K562 (cell line): ENCODE measurements at regions not wholly inside any gene's neighbourhood (a gene's known extent, or its start where the extent isn't known, plus 50 kb on each side); places are given as distances from the start of the nearest gene placed in this dataset.

Source experiments
- ATAC-seq: fragments of 200-7000 bp; cut with Tn5 transposase; 3 replicates; pipeline ENCODE4 v1.9.1; 2020; ENCODE audit warnings: moderate library complexity
- BruUV-seq: library from RNA; stranded (reverse); fragments of 400-500 nt; replicated peaks from 2 replicates; lab custom pipeline; 2021; lab: Mats Ljungman, UMichigan
- CTCF ChIA-PET: fragments of 300-600 bp; formaldehyde crosslinking; extraction: SDS; loops from one replicate; lab custom pipeline; 2021; ENCODE audit warnings: low intra/inter-chr PET ratio; lab: Yijun Ruan, JAX
- POLR2A ChIA-PET: fragments of 300-600, 350-650 bp; sonication (Branson Sonifier 250); formaldehyde crosslinking; extraction: SDS; loops from one replicate; lab custom pipeline; 2021; ENCODE audit warnings: antibody characterized with exemption, inconsistent platforms; lab: Yijun Ruan, JAX
- DNase-seq, 4 experiments: peaks; one replicate each; pipeline versions ENCODE4 v3.0.0 to v3.0.0-alpha.2; 2011 to 2018; ENCODE audit warnings: low spot score in 3 of 4, mixed read lengths in 3 of 4; ENCODE audit errors: extremely low read depth in 1 of 4
- FAIRE-seq: peaks from 2 replicates; lab custom pipeline; 2011; peaks lifted over from hg19 to GRCh38; lab: Jason Lieb, UNC
- H2AFZ ChIP-seq: 2 replicates; pipeline ENCODE4 v1.6.0; 2011; ENCODE audit warnings: low read depth, low read length, control low read depth, inconsistent platforms
- H3K27ac ChIP-seq: fragments of 200-600 bp; 3 replicates; pipeline ENCODE4 v1.8.0; 2011; ENCODE audit warnings: low read depth, mild to moderate bottlenecking, control low read depth, inconsistent platforms, low read length, moderate library complexity, mixed read lengths; ENCODE audit errors: extremely low read depth
- H3K27me3 ChIP-seq, 2 experiments: fragments of 300-600 bp in 1 of 2; 2 replicates in 1 of 2; 3 replicates in 1 of 2; pipeline versions ENCODE4 v1.6.0 to v1.8.0; 2011; ENCODE audit warnings: inconsistent platforms in 2 of 2, low read length in 2 of 2, mild to moderate bottlenecking in 1 of 2, mixed read lengths in 1 of 2, moderate library complexity in 1 of 2; ENCODE audit not compliant: control insufficient read depth in 2 of 2, insufficient read depth in 2 of 2
- H3K36me3 ChIP-seq: fragments of 300-600 bp; 3 replicates; pipeline ENCODE4 v1.8.0; 2011; ENCODE audit warnings: mild to moderate bottlenecking, low read length, inconsistent platforms; ENCODE audit not compliant: control insufficient read depth, insufficient read depth
- H3K4me1 ChIP-seq, 2 experiments: fragments of 200-600 bp in 1 of 2; replicated peaks in 1 of 2; 2 replicates in 1 of 2; 3 replicates in 1 of 2; pipeline versions ENCODE4 v1.5.1 to v1.8.0; 2011; ENCODE audit warnings: inconsistent platforms in 2 of 2, low read length in 2 of 2, mild to moderate bottlenecking in 1 of 2, mixed read lengths in 1 of 2, moderate library complexity in 1 of 2; ENCODE audit not compliant: control insufficient read depth in 2 of 2, insufficient read depth in 2 of 2
- H3K4me2 ChIP-seq: 2 replicates; pipeline ENCODE4 v1.6.1; 2011; ENCODE audit warnings: low read length, control low read depth, inconsistent platforms, mixed read lengths; ENCODE audit not compliant: insufficient read depth
- H3K4me3 ChIP-seq: fragments of 200-600 bp; sonication (generic), shearing (Covaris generic); 2 replicates; pipeline ENCODE4 v1.5.1; 2016; ENCODE audit warnings: control low read depth, inconsistent platforms
- H3K79me2 ChIP-seq: fragments of 200-600 bp; 3 replicates; pipeline ENCODE4 v1.8.0; 2011; ENCODE audit warnings: low read length, inconsistent platforms; ENCODE audit not compliant: control insufficient read depth, insufficient read depth
- H3K9ac ChIP-seq, 2 experiments: 2 replicates each; pipeline versions ENCODE4 v1.6.0 to v1.6.1; 2011; ENCODE audit warnings: low read depth in 2 of 2, low read length in 2 of 2, control low read depth in 1 of 2, inconsistent platforms in 1 of 2, mild to moderate bottlenecking in 1 of 2, mixed read lengths in 1 of 2; ENCODE audit not compliant: insufficient read depth in 1 of 2
- H3K9me1 ChIP-seq: one replicate; pipeline ENCODE4 v1.6.0; 2011; ENCODE audit warnings: inconsistent platforms, mild to moderate bottlenecking, low read length, moderate library complexity; ENCODE audit not compliant: control insufficient read depth, insufficient read depth
- H3K9me3 ChIP-seq: replicated peaks from 2 replicates; pipeline ENCODE4 v1.5.1; 2011; ENCODE audit warnings: low read depth, low read length, inconsistent platforms; ENCODE audit not compliant: control insufficient read depth, insufficient read depth
- H4K20me1 ChIP-seq: replicated peaks from 2 replicates; pipeline ENCODE4 v1.6.1; 2011; ENCODE audit warnings: low read length, inconsistent platforms, mixed read lengths; ENCODE audit not compliant: control insufficient read depth, insufficient read depth
- ARID4B ChIP-seq: sonication (generic); formaldehyde crosslinking; IDR thresholded peaks from 2 replicates; pipeline ENCODE4 v1.8.0; 2022; ENCODE audit warnings: mild to moderate bottlenecking, missing genetic modification reagents
- ETS2 ChIP-seq: IDR thresholded peaks from 2 replicates; pipeline ENCODE4 v1.6.1; 2016; ENCODE audit warnings: borderline replicate concordance, missing genetic modification characterization, mild to moderate bottlenecking, moderate library complexity, missing compliant biosample characterization; ENCODE audit not compliant: poor library complexity, severe bottlenecking
- KLF1 ChIP-seq: fragments of 450-650 bp; IDR thresholded peaks from 2 replicates; pipeline ENCODE4 v1.6.1; 2016; ENCODE audit warnings: missing genetic modification characterization, missing compliant biosample characterization
- MAZ ChIP-seq, 2 experiments: fragments of 450-650 bp in 1 of 2; sonication (generic) in 1 of 2; formaldehyde crosslinking; IDR thresholded peaks in 1 of 2; conservative IDR thresholded peaks in 1 of 2; 2 replicates each; pipeline versions ENCODE4 v1.4.0 to v1.5.0; 2020; ENCODE audit warnings: mild to moderate bottlenecking in 1 of 2, missing genetic modification reagents in 1 of 2
- MEF2A ChIP-seq: IDR thresholded peaks from 2 replicates; pipeline ENCODE4 v1.6.1; 2011; ENCODE audit warnings: low read depth, mild to moderate bottlenecking, low read length, moderate library complexity; ENCODE audit not compliant: control insufficient read depth
- NFXL1 ChIP-seq: fragments of 450-650 bp; formaldehyde crosslinking; IDR thresholded peaks from 2 replicates; pipeline ENCODE4 v1.4.0; 2021; ENCODE audit warnings: mild to moderate bottlenecking
- POLR2G ChIP-seq: fragments of 200-400 bp; formaldehyde crosslinking; IDR thresholded peaks from 2 replicates; pipeline ENCODE4 v1.6.1; 2017; ENCODE audit warnings: low read depth, mild to moderate bottlenecking, antibody characterized with exemption, low read length, moderate library complexity
- TCF7L2 ChIP-seq: fragments of 150-350 bp; IDR thresholded peaks from 2 replicates; pipeline ENCODE4 v1.6.1; 2016; ENCODE audit warnings: low read depth, mild to moderate bottlenecking, low read length, moderate library complexity
- ZNF184 ChIP-seq: sonication (generic); formaldehyde crosslinking; IDR thresholded peaks from 2 replicates; pipeline ENCODE4 v1.5.0; 2020; ENCODE audit warnings: missing genetic modification reagents
- ZNF699 ChIP-seq: fragments of 250-450 bp; sonication (Bioruptor Pico); IDR thresholded peaks from 2 replicates; pipeline ENCODE4 v1.8.0; 2021; ENCODE audit warnings: mild to moderate bottlenecking, moderate library complexity; ENCODE audit not compliant: insufficient replicate concordance
- WGBS: fragments of 100-300 bp; shearing (Covaris generic); methylation state at CpG from one replicate; pipeline ENCODE4 v1.1.6; 2016; ENCODE audit warnings: low coverage, mixed read lengths; ENCODE audit not compliant: insufficient coverage; ENCODE audit errors: missing lambda C conversion rate; 5-methylcytosine and 5-hydroxymethylcytosine counted together
- in situ Hi-C: fragments of 300-500 bp; cut with MboI; formaldehyde crosslinking; loops from 4 replicates; pipeline ENCODE4 v1.15.0; 2018; ENCODE audit warnings: inconsistent platforms, mixed read lengths
- intact Hi-C: fragments of 100-400 bp; cut with micrococcal nuclease; formaldehyde crosslinking; loops from 2 replicates; pipeline ENCODE4 v1.14.2; 2022
- TF ChIP-seq, protein P1 (sequence below): IDR thresholded peaks from 2 replicates; pipeline ENCODE4 v1.6.1; 2014; ENCODE audit warnings: antibody characterized with exemption
- TF ChIP-seq, protein P2 (sequence below): sonication (generic); formaldehyde crosslinking; IDR thresholded peaks from 2 replicates; pipeline ENCODE4 v1.5.0; 2020; ENCODE audit warnings: missing genetic modification reagents

DNA sequence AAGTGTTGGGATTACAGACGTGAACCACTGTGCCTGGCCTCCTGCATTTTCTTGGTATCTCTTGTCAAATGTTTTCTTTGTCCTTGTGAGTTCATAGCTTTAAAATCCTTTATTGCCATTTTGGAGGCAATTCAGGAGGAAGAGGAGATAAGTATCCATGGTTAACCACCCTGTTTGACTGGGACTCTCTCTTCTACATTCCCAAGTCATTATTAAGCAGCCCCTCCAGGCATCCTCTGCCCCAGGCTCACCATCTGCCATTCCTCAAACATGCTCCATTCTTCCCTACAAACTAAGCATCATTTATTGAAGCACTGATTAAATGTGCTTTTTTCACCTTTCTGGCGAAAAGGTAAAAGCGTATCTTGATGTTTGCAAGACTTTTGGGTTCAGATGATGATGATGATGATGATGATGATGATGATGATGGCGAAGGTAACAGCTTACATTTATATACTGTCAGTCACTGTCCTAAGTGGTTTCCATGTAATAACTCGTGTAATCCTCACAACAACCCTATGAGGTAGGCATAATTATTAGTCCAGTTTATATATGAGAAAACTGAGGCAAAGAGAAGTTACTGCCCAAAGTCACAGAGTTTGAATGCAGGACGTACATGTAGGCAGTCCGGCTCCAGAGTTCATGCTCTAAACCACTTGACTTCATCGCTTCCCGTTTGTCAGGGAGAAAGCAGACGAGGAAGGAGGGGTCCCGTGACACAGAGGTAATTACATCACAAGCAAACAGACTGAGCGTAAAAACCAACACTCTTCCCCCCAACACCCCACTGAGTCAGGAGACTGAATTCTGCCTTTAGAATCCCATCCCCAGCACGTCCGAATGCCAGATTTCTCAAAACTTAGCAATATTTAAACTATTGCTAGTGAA is 69.7 kb upstream of the ACKR3 start:
- no TSS peak for BruUV-seq

More for the DNA sequence above, 69.7 kb upstream of the ACKR3 start:
- TF ChIP-seq ZNF699 (CRISPR knock-in tag), result no peak
- TF ChIP-seq, protein P1, sequence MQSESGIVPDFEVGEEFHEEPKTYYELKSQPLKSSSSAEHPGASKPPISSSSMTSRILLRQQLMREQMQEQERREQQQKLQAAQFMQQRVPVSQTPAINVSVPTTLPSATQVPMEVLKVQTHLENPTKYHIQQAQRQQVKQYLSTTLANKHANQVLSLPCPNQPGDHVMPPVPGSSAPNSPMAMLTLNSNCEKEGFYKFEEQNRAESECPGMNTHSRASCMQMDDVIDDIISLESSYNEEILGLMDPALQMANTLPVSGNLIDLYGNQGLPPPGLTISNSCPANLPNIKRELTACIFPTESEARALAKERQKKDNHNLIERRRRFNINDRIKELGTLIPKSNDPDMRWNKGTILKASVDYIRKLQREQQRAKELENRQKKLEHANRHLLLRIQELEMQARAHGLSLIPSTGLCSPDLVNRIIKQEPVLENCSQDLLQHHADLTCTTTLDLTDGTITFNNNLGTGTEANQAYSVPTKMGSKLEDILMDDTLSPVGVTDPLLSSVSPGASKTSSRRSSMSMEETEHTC, result no peak
- TF ChIP-seq, protein P2, sequence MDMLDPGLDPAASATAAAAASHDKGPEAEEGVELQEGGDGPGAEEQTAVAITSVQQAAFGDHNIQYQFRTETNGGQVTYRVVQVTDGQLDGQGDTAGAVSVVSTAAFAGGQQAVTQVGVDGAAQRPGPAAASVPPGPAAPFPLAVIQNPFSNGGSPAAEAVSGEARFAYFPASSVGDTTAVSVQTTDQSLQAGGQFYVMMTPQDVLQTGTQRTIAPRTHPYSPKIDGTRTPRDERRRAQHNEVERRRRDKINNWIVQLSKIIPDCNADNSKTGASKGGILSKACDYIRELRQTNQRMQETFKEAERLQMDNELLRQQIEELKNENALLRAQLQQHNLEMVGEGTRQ, result no peak
- TF ChIP-seq MEF2A, result no peak
- no peak for TF ChIP-seq TCF7L2
- no peak for TF ChIP-seq POLR2G
- TF ChIP-seq MAZ (CRISPR knock-in tag; conservative IDR thresholded peaks at IDR 0.05 in 1 of 2, IDR thresholded peaks at IDR 0.05 in 1 of 2), result no peak
- TF ChIP-seq ARID4B (CRISPR knock-in tag), result no peak
- no peak for TF ChIP-seq NFXL1 (CRISPR knock-in tag)
- TF ChIP-seq KLF1 (tag), result no peak
- no peak for TF ChIP-seq ETS2 (tag)
- no peak for TF ChIP-seq ZNF184
- Histone ChIP-seq H3K36me3 (no peaks in the 10 kb centered on the region), H3K4me2 (no peak overlapping the region), H3K27ac (no peak overlapping the region), H3K27me3 (peaks cover 0 to 14% of the 10 kb centered on the region in 2 experiments; a peak in 2 of 5 replicates), H3K9me1 (no peaks in the 10 kb centered on the region), H4K20me1 (no peaks in the 10 kb centered on the region), H3K4me1 (no peaks in the 10 kb centered on the region), H3K9ac (no peak overlapping the region), H3K79me2 (no peaks in the 10 kb centered on the region), H3K9me3 (no peaks in the 10 kb centered on the region), H2AFZ (no peak overlapping the region), H3K4me3 (no peak overlapping the region)
- no peak for FAIRE-seq
- CTCF ChIA-PET, result no interaction called here
- intact Hi-C loops, result no loop called here
- DNase-seq, result no peak
- ATAC-seq, result no peak
- WGBS, result 0% methylated on average over 14 of the region's 14 CpGs
- in situ Hi-C loops, result loop anchor here (25.0 kb wide), 1 partner anchor 562 kb away; no protein-coding TSS in a partner anchor
- POLR2A ChIA-PET, result no interaction called here
